ENCODE measurements at regions not wholly inside any gene's neighbourhood (a gene's known extent, or its start where the extent isn't known, plus 50 kb on each side); places are given as distances from the start of the nearest gene placed in this dataset.
A peak's percentile ranks its signal among the peaks of the same experiment; 100 is the strongest.

- no peak for DNase-seq (ENCODE audit: low read depth in 1 of 2, low spot score in 1 of 2)
- no peak for TF ChIP-seq JUND (IDR thresholded peaks at IDR 0.05; ENCODE audit: low read depth)
- in situ Hi-C loops (cut with HindIII; ENCODE audit: low pct_unique_long_range_greater_than_20kb, low sequenced_read_pairs) = no loop called here
Observed at GRCh38 chr2:164439885-164440284, 181.4 kb downstream of the GRB14 start.

GRCh38 chr2:164439235-164439634 lies 182.0 kb downstream of the GRB14 start:
- DNase-seq (ENCODE audit: low read depth in 1 of 2, low spot score in 1 of 2) = no peak
- no peak for TF ChIP-seq JUND (IDR thresholded peaks at IDR 0.05; ENCODE audit: low read depth)
- in situ Hi-C loops (cut with HindIII; ENCODE audit: low pct_unique_long_range_greater_than_20kb, low sequenced_read_pairs) = no loop called here

GRCh38 chr2:164438490-164439205 lies 182.6 kb downstream of the GRB14 start:
- DNase-seq (ENCODE audit: low read depth in 1 of 2, low spot score in 1 of 2) = no peak
- TF ChIP-seq JUND (IDR thresholded peaks at IDR 0.05; ENCODE audit: low read depth) = no peak
- in situ Hi-C loops (cut with HindIII; ENCODE audit: low pct_unique_long_range_greater_than_20kb, low sequenced_read_pairs) = no loop called here

GRCh38 chr2:164436131-164436530 lies 185.2 kb downstream of the GRB14 start:
- no peak for TF ChIP-seq JUND (IDR thresholded peaks at IDR 0.05; ENCODE audit: low read depth)
- DNase-seq (ENCODE audit: low read depth in 1 of 2, low spot score in 1 of 2) = no peak
- in situ Hi-C loops (cut with HindIII; ENCODE audit: low pct_unique_long_range_greater_than_20kb, low sequenced_read_pairs) = no loop called here

- peak; percentile 4 to 58 for DNase-seq (ENCODE audit: low read depth in 1 of 2, low spot score in 1 of 2)
- in situ Hi-C loops (cut with HindIII; ENCODE audit: low pct_unique_long_range_greater_than_20kb, low sequenced_read_pairs) = no loop called here
- no peak for TF ChIP-seq JUND (IDR thresholded peaks at IDR 0.05; ENCODE audit: low read depth)
Observed at GRCh38 chr2:164430166-164430783, 191.0 kb downstream of the GRB14 start.

GRCh38 chr2:164429354-164429753 lies 191.9 kb downstream of the GRB14 start:
- no peak for TF ChIP-seq JUND (IDR thresholded peaks at IDR 0.05; ENCODE audit: low read depth)
- DNase-seq (ENCODE audit: low read depth in 1 of 2, low spot score in 1 of 2) = no peak
- in situ Hi-C loops (cut with HindIII; ENCODE audit: low pct_unique_long_range_greater_than_20kb, low sequenced_read_pairs) = no loop called here

- no peak for DNase-seq (ENCODE audit: low read depth in 1 of 2, low spot score in 1 of 2)
- in situ Hi-C loops (cut with HindIII; ENCODE audit: low pct_unique_long_range_greater_than_20kb, low sequenced_read_pairs) = no loop called here
- no peak for TF ChIP-seq JUND (IDR thresholded peaks at IDR 0.05; ENCODE audit: low read depth)
Observed at GRCh38 chr2:164427111-164427510, 194.2 kb downstream of the GRB14 start.

GRCh38 chr2:164420787-164421186 lies 200.5 kb downstream of the GRB14 start:
- no peak for TF ChIP-seq JUND (IDR thresholded peaks at IDR 0.05; ENCODE audit: low read depth)
- in situ Hi-C loops (cut with HindIII; ENCODE audit: low pct_unique_long_range_greater_than_20kb, low sequenced_read_pairs) = no loop called here
- no peak for DNase-seq (ENCODE audit: low read depth in 1 of 2, low spot score in 1 of 2)

GRCh38 chr2:164412831-164413230 lies 208.5 kb downstream of the GRB14 start:
- in situ Hi-C loops (cut with HindIII; ENCODE audit: low pct_unique_long_range_greater_than_20kb, low sequenced_read_pairs) = no loop called here
- no peak for DNase-seq (ENCODE audit: low read depth in 1 of 2, low spot score in 1 of 2)
- no peak for TF ChIP-seq JUND (IDR thresholded peaks at IDR 0.05; ENCODE audit: low read depth)

- no peak for DNase-seq (ENCODE audit: low read depth in 1 of 2, low spot score in 1 of 2)
- in situ Hi-C loops (cut with HindIII; ENCODE audit: low pct_unique_long_range_greater_than_20kb, low sequenced_read_pairs) = no loop called here
- no peak for TF ChIP-seq JUND (IDR thresholded peaks at IDR 0.05; ENCODE audit: low read depth)
Observed at GRCh38 chr2:164389411-164389810, 231.9 kb downstream of the GRB14 start.

- in situ Hi-C loops (cut with HindIII; ENCODE audit: low pct_unique_long_range_greater_than_20kb, low sequenced_read_pairs) = no loop called here
- no peak for TF ChIP-seq JUND (IDR thresholded peaks at IDR 0.05; ENCODE audit: low read depth)
- DNase-seq (ENCODE audit: low read depth in 1 of 2, low spot score in 1 of 2) = peak in 1 of 2 experiments; percentile 20
Observed at GRCh38 chr2:164388511-164388910, 232.8 kb downstream of the GRB14 start.

- TF ChIP-seq JUND (IDR thresholded peaks at IDR 0.05; ENCODE audit: low read depth) = no peak
- in situ Hi-C loops (cut with HindIII; ENCODE audit: low pct_unique_long_range_greater_than_20kb, low sequenced_read_pairs) = no loop called here
- DNase-seq (ENCODE audit: low read depth in 1 of 2, low spot score in 1 of 2) = no peak
Observed at GRCh38 chr2:164386231-164386630, 235.1 kb downstream of the GRB14 start.

- in situ Hi-C loops (cut with HindIII; ENCODE audit: low pct_unique_long_range_greater_than_20kb, low sequenced_read_pairs) = no loop called here
- DNase-seq (ENCODE audit: low read depth in 1 of 2, low spot score in 1 of 2) = no peak
- no peak for TF ChIP-seq JUND (IDR thresholded peaks at IDR 0.05; ENCODE audit: low read depth)
Observed at GRCh38 chr2:164384434-164384833, 236.8 kb downstream of the GRB14 start.

All from T47D (cell line).